CD4-positive, alpha-beta T cell treated with Interleukin-10 for 1 hour (primary cell): ENCODE measurements at regions not wholly inside any gene's neighbourhood (a gene's known extent, or its start where the extent isn't known, plus 50 kb on each side); places are given as distances from the start of the nearest gene placed in this dataset.
"Not testable (repeated sequence)": the region's sequence is repeated elsewhere in the genome, so short reads cannot be mapped to it uniquely, and the experiment has no call there.

Source experiments
- DNase-seq: peaks from one replicate; pipeline ENCODE4 v3.0.0-alpha.2; 2020

GRCh38 chr20:17834804-17835203 lies 133.8 kb downstream of the SNX5 start:
- DNase-seq = no peak

- DNase-seq = no peak
These were observed 133.4 kb downstream of the BANF2 start for GRCh38 chr20:17833036-17833674.

GRCh38 chr20:17832236-17832915 lies 132.6 kb downstream of the BANF2 start:
- DNase-seq = no peak

GRCh38 chr20:17828598-17829144 lies 128.9 kb downstream of the BANF2 start:
- DNase-seq = no peak

GRCh38 chr20:17827759-17828559 lies 128.2 kb downstream of the BANF2 start:
- DNase-seq = no peak

- no peak for DNase-seq
These were observed 127.3 kb downstream of the BANF2 start for GRCh38 chr20:17827079-17827478.

- no peak for DNase-seq
These were observed 126.4 kb downstream of the BANF2 start for GRCh38 chr20:17825960-17826843.

GRCh38 chr20:17825252-17825959 lies 125.6 kb downstream of the BANF2 start:
- DNase-seq = no peak

- no peak for DNase-seq
These were observed 125.0 kb downstream of the BANF2 start for GRCh38 chr20:17824676-17825251.

- no peak for DNase-seq
These were observed 123.8 kb downstream of the BANF2 start for GRCh38 chr20:17823409-17824144.

- no peak for DNase-seq
These were observed 123.0 kb downstream of the BANF2 start for GRCh38 chr20:17822540-17823408.

- no peak for DNase-seq
These were observed 122.3 kb downstream of the BANF2 start for GRCh38 chr20:17822039-17822438.

GRCh38 chr20:17821606-17822005 lies 121.8 kb downstream of the BANF2 start:
- not testable (repeated sequence) for DNase-seq

- no peak for DNase-seq
These were observed 119.8 kb downstream of the BANF2 start for GRCh38 chr20:17819395-17820093.

GRCh38 chr20:17818187-17818586 lies 118.4 kb downstream of the BANF2 start:
- DNase-seq = no peak

- no peak for DNase-seq
These were observed 117.2 kb downstream of the BANF2 start for GRCh38 chr20:17816804-17817587.

GRCh38 chr20:17811628-17811965 lies 111.8 kb downstream of the BANF2 start:
- DNase-seq = no peak
